Hepatocyte (in vitro differentiated cells): ENCODE measurements at regions not wholly inside any gene's neighbourhood (a gene's known extent, or its start where the extent isn't known, plus 50 kb on each side); places are given as distances from the start of the nearest gene placed in this dataset.

Source experiments
- DNase-seq: peaks from one replicate; pipeline ENCODE4 v3.0.0-alpha.2; 2016; ENCODE audit warnings: low spot score
- H2AFZ ChIP-seq: fragments of 200-600 bp; sonication (generic); 2 replicates; pipeline ENCODE4 v1.6.0; 2016; ENCODE audit warnings: antibody characterized with exemption, mild to moderate bottlenecking
- H3K27ac ChIP-seq: fragments of 200-600 bp; sonication (generic); 2 replicates; pipeline ENCODE4 v1.5.1; 2016; ENCODE audit warnings: mild to moderate bottlenecking
- H3K27me3 ChIP-seq: fragments of 200-600 bp; sonication (generic); 2 replicates; pipeline ENCODE4 v1.6.1; 2016
- H3K36me3 ChIP-seq: fragments of 200-600 bp; sonication (generic); replicated peaks from 2 replicates; pipeline ENCODE4 v1.5.1; 2016; ENCODE audit warnings: low read depth; ENCODE audit not compliant: insufficient read depth
- H3K4me1 ChIP-seq: fragments of 200-600 bp; sonication (generic); 2 replicates; pipeline ENCODE4 v1.5.1; 2016; ENCODE audit warnings: mild to moderate bottlenecking, moderate library complexity; ENCODE audit not compliant: insufficient read depth
- H3K4me2 ChIP-seq: fragments of 200-600 bp; sonication (generic); 2 replicates; pipeline ENCODE4 v1.6.0; 2016
- H3K4me3 ChIP-seq: fragments of 200-600 bp; sonication (generic); 2 replicates; pipeline ENCODE4 v1.5.1; 2016; ENCODE audit warnings: mild to moderate bottlenecking
- H3K79me2 ChIP-seq: fragments of 200-600 bp; sonication (generic); 2 replicates; pipeline ENCODE4 v1.6.0; 2017; ENCODE audit warnings: mild to moderate bottlenecking
- H3K9me2 ChIP-seq: fragments of 200-600 bp; sonication (generic); replicated peaks from 2 replicates; pipeline ENCODE4 v1.6.0; 2017; ENCODE audit warnings: mild to moderate bottlenecking; ENCODE audit not compliant: insufficient read depth
- H3K9me3 ChIP-seq: fragments of 200-600 bp; sonication (generic); 2 replicates; pipeline ENCODE4 v1.5.1; 2016; ENCODE audit warnings: low read depth, mild to moderate bottlenecking
- H4K20me1 ChIP-seq: fragments of 200-600 bp; sonication (generic); 2 replicates; pipeline ENCODE4 v1.6.0; 2016; ENCODE audit warnings: mild to moderate bottlenecking; ENCODE audit not compliant: insufficient read depth, poor library complexity, severe bottlenecking
- EZH2 ChIP-seq: fragments of 200-600 bp; sonication (generic); IDR thresholded peaks from 2 replicates; pipeline ENCODE4 v1.6.1; 2016; ENCODE audit warnings: antibody characterized with exemption, mild to moderate bottlenecking, borderline replicate concordance
- EZH2phosphoT487 ChIP-seq: fragments of 200-600 bp; sonication (generic); IDR thresholded peaks from one replicate; pipeline ENCODE4 v1.6.1; 2018; ENCODE audit warnings: antibody characterized with exemption, mild to moderate bottlenecking, low read depth, moderate library complexity; ENCODE audit not compliant: unreplicated experiment, severe bottlenecking
- WGBS: methylation state at CpG from one replicate; pipeline ENCODE4 v1.1.6; 2016; ENCODE audit warnings: low lambda C conversion rate; ENCODE audit errors: missing lambda C conversion rate; 5-methylcytosine and 5-hydroxymethylcytosine counted together
- TF ChIP-seq, protein P1 (sequence below): fragments of 200-600 bp; sonication (generic); IDR thresholded peaks from 2 replicates; pipeline ENCODE4 v1.5.1; 2016; ENCODE audit warnings: antibody characterized with exemption, mild to moderate bottlenecking; ENCODE audit not compliant: poor library complexity

GRCh38 chr2:143893371-143893770 lies 626.5 kb downstream of the ZEB2 start:
- H2AFZ ChIP-seq, result no peak overlapping the region

GRCh38 chr2:143891879-143892308 lies 628.0 kb downstream of the ZEB2 start:
- Histone ChIP-seq H2AFZ (no peak overlapping the region), H3K27ac (no peak overlapping the region), H3K4me2 (no peak overlapping the region), H3K9me2 (no peaks in the 10 kb centered on the region), H3K27me3 (no peaks in the 10 kb centered on the region), H3K9me3 (no peaks in the 10 kb centered on the region), H4K20me1 (no peaks in the 10 kb centered on the region), H3K4me1 (no peaks in the 10 kb centered on the region), H3K79me2 (no peaks in the 10 kb centered on the region), H3K36me3 (no peaks in the 10 kb centered on the region), H3K4me3 (no peak overlapping the region)
- TF ChIP-seq, protein P1, sequence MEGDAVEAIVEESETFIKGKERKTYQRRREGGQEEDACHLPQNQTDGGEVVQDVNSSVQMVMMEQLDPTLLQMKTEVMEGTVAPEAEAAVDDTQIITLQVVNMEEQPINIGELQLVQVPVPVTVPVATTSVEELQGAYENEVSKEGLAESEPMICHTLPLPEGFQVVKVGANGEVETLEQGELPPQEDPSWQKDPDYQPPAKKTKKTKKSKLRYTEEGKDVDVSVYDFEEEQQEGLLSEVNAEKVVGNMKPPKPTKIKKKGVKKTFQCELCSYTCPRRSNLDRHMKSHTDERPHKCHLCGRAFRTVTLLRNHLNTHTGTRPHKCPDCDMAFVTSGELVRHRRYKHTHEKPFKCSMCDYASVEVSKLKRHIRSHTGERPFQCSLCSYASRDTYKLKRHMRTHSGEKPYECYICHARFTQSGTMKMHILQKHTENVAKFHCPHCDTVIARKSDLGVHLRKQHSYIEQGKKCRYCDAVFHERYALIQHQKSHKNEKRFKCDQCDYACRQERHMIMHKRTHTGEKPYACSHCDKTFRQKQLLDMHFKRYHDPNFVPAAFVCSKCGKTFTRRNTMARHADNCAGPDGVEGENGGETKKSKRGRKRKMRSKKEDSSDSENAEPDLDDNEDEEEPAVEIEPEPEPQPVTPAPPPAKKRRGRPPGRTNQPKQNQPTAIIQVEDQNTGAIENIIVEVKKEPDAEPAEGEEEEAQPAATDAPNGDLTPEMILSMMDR, result no peak
- TF ChIP-seq EZH2phosphoT487, result no peak
- no peak for TF ChIP-seq EZH2
- WGBS, result 54% methylated on average over 7 of the region's 7 CpGs
- no peak for DNase-seq

More at GRCh38 chr2:143893371-143893770, 626.5 kb downstream of the ZEB2 start:
- H3K27me3 ChIP-seq, result no peaks in the 10 kb centered on the region
- H3K9me2 ChIP-seq, result no peaks in the 10 kb centered on the region
- H4K20me1 ChIP-seq, result no peaks in the 10 kb centered on the region
- H3K4me3 ChIP-seq, result no peak overlapping the region
- no peaks in the 10 kb centered on the region for H3K79me2 ChIP-seq
- no peak overlapping the region for H3K27ac ChIP-seq
- H3K9me3 ChIP-seq, result no peaks in the 10 kb centered on the region
- H3K4me1 ChIP-seq, result no peaks in the 10 kb centered on the region
- DNase-seq, result no peak
- no peak for TF ChIP-seq EZH2
- TF ChIP-seq, protein P1, result no peak
- no peak for TF ChIP-seq EZH2phosphoT487
- no peak overlapping the region for H3K4me2 ChIP-seq
- WGBS, result 71% methylated on average over 3 of the region's 3 CpGs
- no peaks in the 10 kb centered on the region for H3K36me3 ChIP-seq

GRCh38 chr2:143890798-143891197 lies 629.1 kb downstream of the ZEB2 start:
- H3K4me2 ChIP-seq, result no peak overlapping the region
- H3K27ac ChIP-seq, result no peak overlapping the region
- DNase-seq, result no peak
- no peak overlapping the region for H3K4me3 ChIP-seq
- no peak overlapping the region for H2AFZ ChIP-seq
- no peaks in the 10 kb centered on the region for H3K79me2 ChIP-seq
- no peaks in the 10 kb centered on the region for H3K36me3 ChIP-seq
- H3K4me1 ChIP-seq, result no peaks in the 10 kb centered on the region
- no peaks in the 10 kb centered on the region for H3K9me2 ChIP-seq
- no peaks in the 10 kb centered on the region for H3K27me3 ChIP-seq
- TF ChIP-seq EZH2phosphoT487 (no peak), EZH2 (no peak)
- TF ChIP-seq, protein P1, result no peak
- 56% methylated on average over 3 of the region's 3 CpGs for WGBS
- no peaks in the 10 kb centered on the region for H4K20me1 ChIP-seq
- H3K9me3 ChIP-seq, result no peaks in the 10 kb centered on the region

DNA sequence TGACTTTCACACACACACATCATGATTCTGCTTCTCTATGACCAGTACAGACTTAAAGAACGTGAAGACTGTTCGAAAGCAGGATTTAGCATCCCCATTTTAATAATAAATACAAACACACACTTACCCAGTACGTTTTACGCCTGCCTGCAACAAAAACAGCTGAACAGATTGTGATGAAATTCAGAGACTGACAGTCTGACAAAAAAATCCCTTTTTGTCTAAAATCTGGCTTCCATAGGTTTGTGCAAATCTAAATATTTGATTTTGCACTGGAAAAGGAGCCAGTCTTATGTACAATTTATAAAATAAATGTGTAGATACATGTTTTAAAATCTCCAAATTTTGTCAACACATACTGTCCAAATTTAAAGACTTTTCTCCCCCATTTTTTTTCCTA lies 630.7 kb downstream of the ZEB2 start:
- H3K36me3 ChIP-seq, result no peaks in the 10 kb centered on the region
- no peak for DNase-seq
- no peak overlapping the region for H2AFZ ChIP-seq
- H3K4me1 ChIP-seq, result no peaks in the 10 kb centered on the region
- H3K27me3 ChIP-seq, result no peaks in the 10 kb centered on the region
- H3K4me2 ChIP-seq, result no peak overlapping the region
- no peaks in the 10 kb centered on the region for H3K9me3 ChIP-seq
- WGBS, result 87% methylated on average over 4 of the region's 4 CpGs
- TF ChIP-seq EZH2phosphoT487 (no peak), EZH2 (no peak)
- TF ChIP-seq, protein P1, result no peak
- no peak overlapping the region for H3K4me3 ChIP-seq
- no peaks in the 10 kb centered on the region for H4K20me1 ChIP-seq
- H3K79me2 ChIP-seq, result no peaks in the 10 kb centered on the region
- no peaks in the 10 kb centered on the region for H3K9me2 ChIP-seq
- no peak overlapping the region for H3K27ac ChIP-seq
